GM18858 (cell line): ENCODE measurements at regions not wholly inside any gene's neighbourhood (a gene's known extent, or its start where the extent isn't known, plus 50 kb on each side); places are given as distances from the start of the nearest gene placed in this dataset.

Experiments used
- ATAC-seq: cut with Tn5 transposase; IDR thresholded peaks from one replicate; pipeline ENCODE4 v1.9.1; 2021; ENCODE audit not compliant: unreplicated experiment

DNA sequence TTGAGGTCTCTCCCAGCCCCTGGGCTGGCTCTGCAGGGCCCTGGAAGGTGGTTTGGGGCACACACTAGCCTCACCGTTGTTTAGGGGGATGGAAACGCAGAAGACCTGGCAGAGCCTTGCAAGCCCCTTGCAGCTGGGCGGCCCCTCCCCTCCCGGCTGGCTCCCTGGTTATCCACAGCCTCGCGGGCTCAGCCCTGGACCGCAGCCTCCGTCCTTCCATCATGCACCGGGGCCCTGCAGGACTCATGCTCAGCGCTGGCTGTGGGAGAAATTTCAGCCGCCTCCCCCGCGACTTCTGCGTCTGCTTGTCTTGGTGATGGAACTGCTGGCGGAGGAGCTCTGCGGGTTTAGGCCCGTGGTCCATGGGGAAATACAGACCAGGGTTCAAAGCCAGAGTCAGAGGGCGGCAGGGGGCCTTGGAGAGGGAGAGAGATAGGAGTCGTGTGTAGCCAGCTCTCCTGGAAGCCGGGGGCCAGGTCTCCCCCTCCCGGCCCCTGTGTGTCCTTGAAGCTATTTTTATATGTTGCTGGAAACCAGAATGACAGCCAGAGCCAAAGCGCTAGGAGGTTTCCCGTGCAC, 75.8 kb upstream of the IER5L start:
- no peak for ATAC-seq

DNA sequence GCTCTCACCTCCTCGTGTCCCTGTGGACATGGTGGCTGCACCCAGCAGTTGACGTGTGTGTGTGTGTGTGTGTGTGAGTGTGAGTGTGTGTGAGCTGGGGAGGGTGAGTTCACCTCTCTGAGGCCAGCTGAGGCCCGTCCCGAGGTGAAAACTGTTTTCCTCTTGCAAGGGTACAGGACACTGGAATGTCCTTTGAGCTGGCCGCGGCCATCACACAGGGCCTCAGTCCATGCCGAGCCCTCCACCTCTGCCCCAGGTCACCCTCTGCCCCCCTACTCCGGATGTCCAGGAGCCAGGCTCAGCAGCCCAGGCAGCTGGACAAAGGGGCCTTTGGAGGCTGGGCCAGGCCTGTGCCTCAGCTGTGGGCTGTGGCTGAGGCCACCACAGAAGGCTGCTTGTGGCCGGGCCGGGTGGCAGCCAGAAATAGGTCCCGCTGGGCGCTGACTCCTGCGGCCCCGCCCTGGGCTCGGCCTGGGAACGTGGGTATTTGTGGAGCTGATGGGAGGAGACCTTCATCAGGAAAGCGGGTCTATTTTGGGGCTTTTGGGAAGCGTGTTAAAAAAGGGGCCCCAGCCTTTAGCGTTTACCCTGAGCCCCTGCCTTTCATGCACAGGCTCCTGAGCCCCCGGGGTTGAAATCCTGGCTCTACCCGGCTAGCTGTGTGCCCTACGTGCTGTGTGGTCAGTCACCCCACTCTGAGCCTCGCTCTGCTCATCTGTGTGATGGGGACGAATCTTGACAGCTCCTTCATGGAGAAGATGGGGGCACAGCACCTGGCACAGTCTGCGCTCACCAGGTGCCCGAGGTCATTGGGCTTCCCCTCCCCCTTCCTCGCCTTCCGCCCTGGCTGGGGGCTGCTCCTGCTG, 75.1 kb upstream of the IER5L start:
- no peak for ATAC-seq

DNA sequence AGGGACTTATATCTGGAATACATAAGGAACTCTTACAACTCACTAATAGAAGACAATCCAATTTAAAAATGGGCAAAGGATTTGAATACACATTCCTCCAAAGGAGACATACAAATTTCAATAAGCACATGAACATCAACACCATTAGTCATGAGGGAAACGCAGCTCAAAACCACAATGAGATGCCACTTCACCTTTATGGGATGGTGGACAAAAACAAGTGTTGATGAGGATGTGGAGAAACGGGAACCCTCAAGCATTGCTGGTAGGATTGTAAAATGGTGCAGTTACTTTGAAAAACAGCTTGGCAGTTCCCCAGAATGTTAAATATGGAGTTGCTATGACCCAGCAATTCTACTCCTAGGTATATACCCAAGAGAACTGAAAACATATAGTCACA, 72.7 kb upstream of the IER5L start:
- no peak for ATAC-seq

DNA sequence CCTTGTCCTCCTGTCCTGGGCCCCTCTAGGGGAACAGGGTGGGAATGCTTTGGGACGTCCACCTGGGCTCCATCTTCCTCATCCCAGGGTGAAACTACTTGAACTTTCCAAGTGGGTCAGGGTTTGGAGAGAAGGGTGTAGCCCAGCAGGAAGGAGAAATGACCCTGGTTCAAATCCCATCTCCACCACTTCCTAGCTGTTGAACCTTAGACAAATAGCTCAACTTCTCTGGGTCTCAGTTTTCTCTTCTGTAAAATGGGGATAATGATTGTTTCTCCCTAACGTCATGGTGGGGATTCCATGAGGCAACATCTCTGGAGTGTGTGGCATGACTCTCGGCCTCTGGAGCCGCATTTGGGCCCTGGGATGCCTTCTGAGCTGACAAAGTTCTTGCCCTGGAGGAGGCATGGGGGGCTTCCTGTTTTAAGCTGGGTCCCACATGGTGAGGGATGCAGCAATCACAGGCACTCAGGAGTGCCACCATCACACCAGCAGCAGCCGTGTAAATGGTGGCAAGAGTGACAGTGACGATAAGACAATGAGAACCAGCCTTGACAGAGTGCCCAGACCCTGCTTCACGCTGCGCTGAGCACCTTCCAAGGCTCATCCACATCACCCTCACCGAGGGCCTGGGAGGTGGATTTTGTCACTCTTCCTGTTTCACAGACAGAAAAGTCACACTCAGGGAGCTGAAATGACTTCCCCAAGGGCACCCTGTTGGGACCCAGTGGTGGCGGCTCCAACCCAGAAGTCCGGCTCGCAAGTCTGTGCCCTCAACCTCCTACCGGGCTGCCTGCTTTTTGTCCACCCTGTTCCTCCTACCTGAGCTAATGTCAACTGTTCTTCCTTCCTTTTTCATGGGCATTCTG, 69.5 kb upstream of the IER5L start:
- ATAC-seq = no peak

DNA sequence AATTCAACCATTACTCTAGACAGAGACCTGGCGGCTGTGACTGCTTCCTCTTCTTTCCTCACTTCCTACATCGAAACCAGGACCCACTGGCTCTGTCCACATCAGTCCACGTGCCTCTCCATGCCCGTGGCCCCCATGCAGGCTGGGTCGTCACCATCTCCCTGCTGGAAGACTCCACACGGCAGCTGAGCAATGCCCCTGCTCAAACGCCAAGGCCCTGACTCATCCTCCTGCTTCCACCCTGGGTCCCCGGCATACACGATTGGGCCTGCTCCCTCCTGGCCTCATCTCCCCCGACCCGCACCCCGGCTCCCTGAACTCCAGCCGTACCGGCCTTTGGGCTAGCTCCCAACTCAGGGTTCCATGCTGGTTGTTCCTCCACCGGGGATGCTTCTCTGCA, 67.2 kb upstream of the IER5L start:
- no peak for ATAC-seq

DNA sequence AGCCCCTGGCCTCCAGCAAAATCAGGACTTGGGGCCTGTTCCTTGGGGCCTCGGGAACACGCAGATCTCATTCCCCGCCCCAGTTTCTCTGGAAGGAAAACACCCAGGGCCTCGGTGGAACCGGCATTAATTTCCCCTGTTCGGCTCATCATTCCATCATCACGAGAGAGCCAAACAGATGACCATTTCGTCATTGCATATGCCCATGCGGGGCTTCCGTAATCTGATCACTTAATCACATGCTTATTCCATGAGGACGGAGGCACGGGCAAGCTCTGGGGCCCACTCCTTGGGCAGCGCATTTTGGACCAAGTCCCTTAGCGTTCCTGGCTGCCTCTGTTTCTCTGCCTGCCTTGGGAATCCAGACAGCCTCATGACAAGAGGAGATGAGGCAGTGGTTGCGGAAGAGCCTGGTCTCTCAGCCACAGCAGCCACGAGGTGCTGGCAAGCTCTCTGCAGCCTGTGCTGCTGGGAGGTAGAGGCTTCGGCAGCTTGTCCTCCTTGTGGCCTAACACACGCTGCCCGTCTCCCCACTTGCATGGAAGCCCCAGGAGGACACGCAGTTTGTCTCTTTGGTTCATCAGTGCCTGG, 65.0 kb upstream of the IER5L start:
- no peak for ATAC-seq

DNA sequence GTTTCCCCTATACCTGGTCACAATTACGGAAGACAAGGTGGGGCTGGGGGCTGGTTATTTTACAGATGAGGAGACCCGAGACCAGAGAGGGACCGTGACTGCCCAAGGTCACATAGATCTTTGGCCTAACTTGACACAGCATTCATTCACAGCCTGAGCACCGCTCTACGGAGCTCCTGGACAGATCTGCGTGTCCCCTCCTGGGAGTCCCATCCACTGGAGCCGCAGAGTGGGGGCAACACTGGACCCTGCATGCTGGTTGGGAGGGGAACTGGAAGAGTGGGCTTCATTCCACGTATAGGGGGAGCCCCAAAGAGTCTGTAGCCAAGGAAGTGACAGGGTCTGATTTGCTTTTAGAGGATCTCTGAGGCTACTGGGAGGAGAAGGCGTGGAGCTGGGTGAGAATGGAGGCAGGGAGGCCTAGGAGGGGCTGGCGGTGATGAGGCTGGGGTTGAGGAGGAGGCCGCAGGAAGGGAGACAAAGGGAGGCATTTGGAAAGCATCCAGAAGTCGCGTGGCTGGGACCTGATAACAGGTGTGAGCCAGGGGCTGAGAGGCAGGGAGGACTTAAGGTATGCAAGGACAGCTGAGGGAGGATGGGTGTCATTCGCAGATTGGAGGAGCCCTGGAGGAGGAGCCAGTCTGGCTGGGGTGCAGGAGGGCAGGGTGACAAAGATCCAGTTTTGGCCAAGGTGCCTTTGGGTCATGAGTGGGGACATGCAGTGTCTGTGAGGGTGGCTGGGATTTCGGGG, 64.3 kb upstream of the IER5L start:
- no peak for ATAC-seq

DNA sequence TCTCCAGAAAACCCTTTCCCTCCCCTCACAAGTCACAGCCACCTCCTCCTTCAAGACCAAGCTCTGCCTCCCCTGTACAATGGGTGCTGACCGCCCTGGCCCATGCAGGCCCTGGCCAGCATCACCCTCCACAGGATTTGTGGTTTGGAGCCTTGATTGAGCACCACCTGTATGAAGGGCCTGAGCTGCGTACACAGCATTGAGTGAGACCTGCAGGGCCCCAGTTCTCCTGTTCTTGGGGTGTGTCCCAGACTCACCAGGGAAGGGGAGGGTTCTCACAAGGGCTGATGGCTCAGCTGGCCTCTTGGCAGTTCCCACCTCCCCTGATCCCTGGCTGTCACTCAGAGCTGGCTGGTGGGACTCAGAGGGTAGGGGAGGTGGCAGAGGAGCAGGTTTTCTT, 63.7 kb upstream of the IER5L start:
- no peak for ATAC-seq

DNA sequence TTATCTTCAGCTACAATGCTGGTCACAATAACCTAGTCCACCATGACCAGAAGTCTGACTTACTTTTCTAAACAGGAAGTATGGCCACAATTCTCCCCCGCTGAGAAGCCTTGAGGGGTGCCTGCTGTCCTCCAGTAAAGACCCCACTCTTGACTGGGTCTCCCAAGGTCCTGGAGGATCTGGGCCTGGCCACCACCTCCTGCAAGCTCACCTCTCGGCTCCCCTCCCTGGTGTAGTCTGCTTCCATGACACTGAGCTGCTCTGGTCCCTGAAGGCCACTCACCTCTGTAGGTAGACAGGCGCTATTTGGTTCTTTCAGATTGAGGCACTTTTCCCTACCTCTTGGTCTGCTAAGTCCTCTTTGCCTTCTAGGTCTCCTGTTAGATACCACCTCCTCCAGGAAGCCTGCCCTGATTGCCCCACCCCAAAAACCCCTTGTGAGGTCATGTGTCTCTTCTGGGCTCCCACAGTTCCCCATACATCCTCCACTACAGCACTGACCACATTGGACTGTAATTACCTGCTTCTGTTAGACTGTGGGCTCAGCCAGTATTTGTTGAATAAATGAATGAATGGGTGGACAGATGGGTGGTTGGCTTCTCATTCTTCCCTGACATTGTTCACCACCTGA, 62.6 kb upstream of the IER5L start:
- ATAC-seq = no peak

DNA sequence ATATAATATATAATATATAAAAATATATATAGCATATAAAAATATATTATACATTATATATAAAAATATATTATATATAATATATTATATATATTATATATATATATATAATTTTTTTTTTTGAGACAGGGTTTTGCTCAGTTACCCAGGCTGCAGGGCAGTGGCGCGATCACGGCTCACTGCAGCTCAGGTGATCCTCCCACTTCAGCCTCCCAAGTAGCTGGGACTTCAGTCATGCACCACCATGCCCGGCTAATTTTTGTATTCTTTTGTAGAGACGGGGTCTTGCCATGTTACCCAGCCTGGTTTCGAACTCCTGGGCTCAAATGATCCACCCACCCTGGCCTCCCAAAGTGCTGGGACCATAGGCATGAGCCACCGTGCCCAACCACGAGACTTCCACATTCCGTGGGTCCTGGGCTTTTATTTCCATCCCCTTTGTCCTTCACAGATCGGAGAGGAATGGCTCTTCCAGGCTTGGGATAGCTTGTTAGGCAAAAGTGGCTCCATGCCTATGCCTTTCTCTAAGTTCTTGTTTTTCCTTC, 62.0 kb upstream of the IER5L start:
- ATAC-seq = no peak

DNA sequence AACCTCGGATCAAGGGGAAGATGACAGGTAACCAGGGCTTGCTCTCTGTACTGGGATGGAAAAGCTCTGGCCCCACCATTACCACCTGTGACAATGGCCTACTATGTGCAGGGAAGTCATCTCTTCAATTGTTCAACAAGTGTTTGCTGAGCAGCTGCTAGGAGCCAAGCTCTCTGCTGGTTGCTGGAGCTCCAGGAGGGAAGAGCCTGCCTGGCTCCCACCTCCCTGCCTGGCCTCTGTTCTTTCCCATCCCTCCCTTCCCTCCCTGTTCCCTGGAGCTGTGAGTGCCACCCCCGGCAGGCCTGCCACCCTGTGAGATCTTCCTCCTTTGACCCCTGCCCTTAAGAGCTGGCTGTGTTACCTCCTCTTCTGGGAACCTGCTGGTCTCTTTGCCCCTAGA, 59.7 kb upstream of the IER5L start:
- ATAC-seq = no peak

DNA sequence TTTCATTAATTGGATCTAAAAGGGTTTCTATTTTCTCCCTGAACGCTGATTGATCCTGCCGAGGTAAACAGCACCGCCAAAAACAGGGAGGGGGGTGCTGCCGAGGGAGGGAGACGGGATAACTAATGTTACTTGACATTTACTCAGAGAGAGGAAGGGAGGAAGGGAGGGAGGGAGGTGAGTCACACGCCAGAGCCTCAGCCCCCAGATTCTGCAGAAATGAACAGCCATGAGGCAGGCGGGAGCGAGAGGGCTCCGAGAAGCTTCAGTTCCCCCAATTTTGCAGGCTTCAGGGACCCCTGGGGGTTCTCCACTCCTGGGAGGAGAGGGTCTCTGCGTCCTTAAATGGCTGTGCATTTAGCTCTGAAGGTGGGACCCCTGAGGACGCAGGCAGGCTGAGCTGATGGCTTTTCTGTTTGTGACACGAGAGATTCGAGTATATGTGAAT, 59.1 kb upstream of the IER5L start:
- no peak for ATAC-seq

DNA sequence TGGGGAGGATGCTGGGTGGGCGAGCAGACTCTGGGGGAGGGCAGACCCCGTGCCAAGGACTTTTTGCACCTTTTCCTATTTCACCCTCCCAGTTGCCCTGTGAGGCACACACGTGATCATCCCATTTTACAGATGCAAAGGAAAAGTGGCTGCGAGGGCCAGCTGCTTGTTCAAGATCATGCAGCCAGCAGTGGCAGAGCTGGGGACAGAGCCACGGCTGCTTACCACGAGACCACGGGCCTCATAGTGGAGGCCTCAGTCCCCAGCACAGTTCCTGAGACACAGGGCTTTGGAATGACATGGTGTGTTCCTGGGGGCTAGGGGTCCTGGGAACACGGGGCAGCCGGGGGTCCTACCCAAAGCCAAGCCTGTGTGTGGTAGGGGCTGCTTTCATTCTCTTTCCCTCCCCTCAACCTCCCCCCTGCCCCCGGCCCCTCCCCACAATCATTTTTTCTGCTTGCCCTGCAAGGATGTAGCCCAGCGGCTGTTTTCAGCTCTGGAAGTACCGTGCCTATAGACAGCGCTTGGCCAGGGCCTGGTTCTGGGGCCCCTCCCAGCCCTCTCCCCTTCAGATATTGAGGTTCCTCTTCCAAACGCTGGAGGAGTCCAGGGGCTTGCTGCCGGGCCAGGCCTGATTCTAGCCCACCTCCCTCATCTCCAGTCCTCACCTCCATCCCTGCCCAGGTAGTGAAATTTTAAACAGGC, 58.5 kb upstream of the IER5L start:
- no peak for ATAC-seq

DNA sequence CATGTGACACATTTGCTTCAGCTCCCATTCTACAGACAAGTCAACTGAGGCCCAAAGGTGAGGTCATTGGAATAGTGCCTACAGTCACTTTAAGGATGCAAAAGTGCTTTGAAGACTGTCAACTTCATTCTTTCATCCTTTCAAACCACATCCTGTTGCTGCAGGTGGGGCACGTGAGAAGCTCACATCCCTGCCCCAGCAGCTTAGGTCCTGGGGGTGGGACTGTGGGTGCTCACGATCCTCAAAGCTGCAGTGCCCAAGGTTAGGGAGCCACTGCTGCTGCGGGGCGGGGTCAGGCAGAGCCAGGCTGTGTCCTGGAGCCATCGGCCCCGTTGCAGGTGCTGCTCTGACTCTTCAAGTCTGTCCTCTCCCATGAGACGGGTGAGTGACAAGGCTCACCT, 57.9 kb upstream of the IER5L start:
- ATAC-seq = no peak

DNA sequence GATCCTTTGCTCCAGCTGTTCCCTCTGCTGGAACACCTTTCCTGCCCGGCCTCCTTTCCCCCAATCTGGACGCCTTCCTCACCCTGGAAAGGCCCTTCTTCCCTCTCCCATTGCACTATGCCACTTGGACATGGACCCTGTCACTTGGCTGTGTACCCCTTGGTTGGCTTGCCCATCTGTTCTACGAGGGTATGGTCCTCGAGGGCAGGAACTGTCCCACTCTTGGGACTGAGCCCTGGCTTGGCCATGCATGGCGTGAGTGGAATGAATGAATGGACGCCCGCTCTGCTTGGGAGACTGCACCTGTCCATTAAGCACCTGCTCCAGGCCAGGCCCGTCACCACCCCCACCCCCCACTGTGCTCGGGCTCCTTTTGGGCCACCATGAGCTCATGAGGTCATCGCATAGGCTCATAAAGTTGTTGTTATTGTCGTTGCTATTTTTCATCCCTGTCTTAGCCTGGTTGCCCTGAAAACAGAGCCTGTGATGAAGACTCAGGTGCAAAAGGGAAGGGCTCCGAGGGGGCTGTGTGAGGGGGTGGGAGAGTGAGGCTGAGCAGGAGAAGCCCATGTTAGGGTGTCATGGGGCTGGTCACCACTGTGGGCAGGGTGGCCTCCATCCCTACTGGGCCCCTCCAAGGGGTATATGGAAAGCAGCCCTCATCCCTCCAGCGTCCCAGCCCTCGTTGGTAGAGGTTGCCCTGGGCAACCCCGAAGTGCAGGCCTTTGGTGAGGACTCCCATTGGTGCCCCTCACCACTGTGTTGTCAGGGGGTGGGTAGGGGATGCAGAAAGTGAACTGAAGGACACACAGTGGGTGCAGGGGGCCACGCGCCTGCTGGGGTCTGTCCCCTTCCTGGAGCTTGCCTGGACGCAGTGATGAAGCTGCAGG, 57.2 kb upstream of the IER5L start:
- no peak for ATAC-seq

DNA sequence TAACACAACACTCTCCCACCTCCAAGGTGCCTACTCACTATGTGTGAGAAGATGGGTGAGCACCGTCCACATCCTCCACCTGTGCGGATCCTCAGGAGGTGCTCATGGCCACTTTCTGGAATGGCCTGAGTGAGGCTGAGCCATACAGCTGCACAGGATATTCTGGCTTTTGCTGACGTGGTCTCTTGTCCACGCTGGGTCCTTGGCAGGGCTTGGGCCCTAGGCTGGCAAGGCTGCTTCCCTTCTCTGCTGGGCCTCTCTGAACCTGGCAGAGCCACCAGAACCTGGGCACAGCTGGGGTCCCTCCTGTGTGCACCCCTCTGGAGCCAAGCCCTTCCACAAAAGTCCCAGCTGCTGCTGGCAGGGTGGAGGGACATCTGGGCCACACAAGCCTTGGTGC, 56.4 kb upstream of the IER5L start:
- ATAC-seq = no peak

DNA sequence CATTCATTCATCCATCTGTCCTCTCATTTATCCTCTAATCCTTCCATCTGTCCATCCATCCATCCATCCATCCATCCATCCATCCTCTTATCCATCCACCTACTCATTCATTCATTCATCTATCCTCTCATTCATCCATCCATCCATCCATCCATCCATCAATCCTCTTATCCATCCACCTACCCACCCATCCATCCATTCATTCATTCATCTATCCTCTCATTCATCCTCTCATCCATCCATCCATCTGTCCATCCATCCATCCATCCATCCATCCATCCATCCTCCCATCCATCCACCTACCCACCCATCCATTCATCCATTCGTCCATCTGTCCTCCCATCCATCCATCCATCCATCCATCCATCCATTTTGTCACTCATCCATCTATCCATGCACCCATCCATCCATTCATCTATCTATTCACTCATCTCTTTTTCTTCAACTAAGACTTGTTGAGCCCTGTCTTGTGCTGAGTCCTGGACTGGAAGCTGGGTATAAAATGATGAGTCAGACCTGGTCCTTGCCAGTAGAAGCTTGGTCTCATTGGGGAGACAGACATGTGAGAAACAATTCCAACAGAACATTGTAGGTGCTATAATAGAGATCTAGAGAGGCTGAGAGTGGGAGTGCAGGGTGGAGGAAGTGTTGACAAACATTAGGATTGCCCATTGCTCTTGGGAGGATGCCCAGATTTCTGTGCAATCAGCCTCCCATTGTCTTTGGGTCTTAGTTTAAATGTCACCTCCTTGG, 55.0 kb upstream of the IER5L start:
- no peak for ATAC-seq

DNA sequence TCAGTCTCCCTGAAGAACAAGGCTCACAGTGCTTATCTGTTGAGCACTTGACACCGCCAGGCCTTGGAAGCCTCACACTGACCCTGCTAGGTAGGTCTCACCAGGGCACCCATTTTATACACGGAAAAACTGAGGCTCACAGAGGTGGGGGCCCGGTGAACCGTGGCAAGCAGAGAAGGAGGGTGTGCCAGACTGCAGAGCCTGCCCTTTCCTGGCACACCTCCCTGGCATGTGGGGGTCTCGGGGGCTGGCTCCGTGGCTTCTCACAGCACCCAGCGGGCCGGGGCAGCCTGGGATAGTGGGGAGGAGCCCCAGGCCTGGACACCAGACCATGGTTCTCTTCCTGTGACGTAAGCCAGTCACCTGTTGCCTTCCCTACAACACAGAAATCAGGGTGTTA, 53.7 kb upstream of the IER5L start:
- ATAC-seq = no peak
